Kidney tubule cell (primary cell): ENCODE measurements at regions not wholly inside any gene's neighbourhood (a gene's known extent, or its start where the extent isn't known, plus 50 kb on each side); places are given as distances from the start of the nearest gene placed in this dataset.
A peak's percentile ranks its signal among the peaks of the same experiment; 100 is the strongest.
"Not testable (repeated sequence)": the region's sequence is repeated elsewhere in the genome, so short reads cannot be mapped to it uniquely, and the experiment has no call there.

Experiments used
- DNase-seq: peaks from one replicate; pipeline ENCODE4 v3.0.0-alpha.2; 2018; ENCODE audit warnings: low spot score

GRCh38 chrX:104376937-104377336 lies 122.2 kb upstream of the ESX1 start:
- no peak for DNase-seq

DNA sequence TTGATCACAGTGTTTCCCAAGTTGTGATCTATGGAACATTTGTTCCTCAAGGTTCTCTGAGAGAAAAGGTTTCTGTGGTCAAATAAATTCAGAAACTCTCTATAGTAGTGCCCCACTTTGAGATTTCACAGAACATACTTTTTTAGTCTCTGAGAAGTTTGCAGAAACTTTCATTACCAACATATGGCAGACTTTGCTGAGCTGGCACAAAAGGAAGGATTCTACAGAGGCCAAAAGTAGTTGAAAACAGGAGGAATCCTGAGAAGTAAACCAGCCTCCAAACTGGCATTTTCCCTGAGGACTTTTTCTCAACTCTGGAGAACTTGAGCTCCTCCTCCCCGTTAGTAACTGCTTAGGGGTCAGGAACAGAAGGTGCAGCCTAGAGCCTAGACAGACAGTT lies 117.8 kb upstream of the ESX1 start:
- no peak for DNase-seq

DNA sequence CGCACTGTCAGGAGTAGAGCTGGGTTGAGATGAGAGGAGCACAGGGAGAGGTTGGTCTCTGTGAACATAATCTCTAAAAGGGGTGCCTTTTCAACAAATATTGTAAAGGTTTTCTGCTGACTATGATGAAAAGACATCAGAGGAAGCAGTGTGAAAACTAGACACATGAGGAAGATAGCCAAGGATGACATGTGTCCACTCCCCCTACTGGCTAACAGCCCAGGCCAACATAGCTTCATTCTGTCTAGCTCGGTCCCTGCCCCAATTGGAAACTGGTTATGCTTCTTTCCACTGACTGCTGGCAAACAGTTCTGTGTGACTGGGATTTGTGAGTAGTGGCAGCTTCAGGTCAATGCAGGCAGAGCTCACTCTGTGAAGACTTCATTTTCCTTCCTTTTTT lies 115.4 kb upstream of the ESX1 start:
- peak; percentile 28 for DNase-seq

GRCh38 chrX:104360774-104361173 lies 106.0 kb upstream of the ESX1 start:
- not testable (repeated sequence) for DNase-seq

DNA sequence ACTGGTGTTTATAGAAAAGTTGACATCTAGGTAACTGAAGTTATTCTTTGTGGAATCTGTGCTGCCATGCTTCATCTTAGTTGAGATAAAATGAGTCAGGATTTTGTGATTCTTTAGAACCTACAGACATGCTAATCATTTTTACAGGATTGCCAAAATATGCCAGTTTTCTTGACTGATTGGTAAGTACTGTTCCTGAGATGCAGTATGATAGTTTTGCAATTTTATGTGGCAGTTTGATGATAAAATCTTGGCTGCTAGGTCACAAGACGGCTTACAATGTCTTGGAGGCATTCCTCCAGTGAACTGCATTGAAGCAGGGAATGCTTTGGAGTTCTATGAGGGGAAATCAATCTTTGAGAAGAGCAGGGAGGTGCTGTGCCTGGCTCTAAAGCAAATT lies 104.4 kb upstream of the ESX1 start:
- DNase-seq, result no peak

DNA sequence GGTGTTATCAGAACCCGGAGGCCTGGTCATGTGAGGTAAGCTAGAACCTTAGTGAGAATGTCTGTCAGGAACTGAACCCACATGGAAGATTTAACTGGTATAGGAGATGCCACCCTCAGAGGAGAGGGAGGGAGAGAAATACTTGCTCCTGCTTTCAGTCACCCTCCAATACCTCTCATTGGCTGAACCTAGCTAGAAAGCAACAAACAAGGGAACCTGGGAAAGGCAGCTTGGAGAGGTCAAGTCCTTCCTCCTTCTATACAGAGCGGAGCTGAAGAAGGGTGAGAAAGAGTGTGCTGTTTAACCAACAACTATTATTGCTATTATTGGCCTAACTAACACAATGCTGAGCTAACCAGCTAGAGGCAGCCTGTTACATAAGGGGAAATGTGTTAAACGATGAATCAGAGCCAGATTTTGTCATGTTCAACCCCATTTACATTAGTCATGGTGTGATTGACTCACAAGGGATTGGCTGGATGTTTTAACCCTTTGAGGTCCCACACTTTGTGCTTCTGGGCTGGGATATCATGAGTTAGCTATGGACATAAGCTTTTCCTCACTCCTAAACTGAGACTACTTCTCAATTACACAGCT lies 96.5 kb upstream of the ESX1 start:
- peak; percentile 87 for DNase-seq

DNA sequence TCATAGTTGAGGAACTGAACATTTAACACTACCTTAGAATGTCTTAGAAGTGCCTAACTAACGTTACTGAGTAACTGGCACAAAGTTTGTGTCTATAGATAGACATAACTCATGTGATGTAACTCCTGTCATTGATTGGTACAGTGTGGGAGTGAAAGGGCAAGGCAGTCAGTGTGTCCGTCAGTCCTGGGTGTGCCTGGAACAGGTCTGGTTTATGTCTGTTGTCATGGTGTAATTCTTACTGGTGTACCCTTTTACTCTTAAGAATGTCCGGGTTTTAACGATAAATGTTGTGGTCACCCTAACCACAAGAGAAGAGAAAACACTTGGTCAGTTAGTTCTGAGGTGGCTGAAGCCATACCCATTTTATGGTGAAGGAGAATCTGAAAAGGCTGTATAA lies 93.1 kb upstream of the ESX1 start:
- no peak for DNase-seq

DNA sequence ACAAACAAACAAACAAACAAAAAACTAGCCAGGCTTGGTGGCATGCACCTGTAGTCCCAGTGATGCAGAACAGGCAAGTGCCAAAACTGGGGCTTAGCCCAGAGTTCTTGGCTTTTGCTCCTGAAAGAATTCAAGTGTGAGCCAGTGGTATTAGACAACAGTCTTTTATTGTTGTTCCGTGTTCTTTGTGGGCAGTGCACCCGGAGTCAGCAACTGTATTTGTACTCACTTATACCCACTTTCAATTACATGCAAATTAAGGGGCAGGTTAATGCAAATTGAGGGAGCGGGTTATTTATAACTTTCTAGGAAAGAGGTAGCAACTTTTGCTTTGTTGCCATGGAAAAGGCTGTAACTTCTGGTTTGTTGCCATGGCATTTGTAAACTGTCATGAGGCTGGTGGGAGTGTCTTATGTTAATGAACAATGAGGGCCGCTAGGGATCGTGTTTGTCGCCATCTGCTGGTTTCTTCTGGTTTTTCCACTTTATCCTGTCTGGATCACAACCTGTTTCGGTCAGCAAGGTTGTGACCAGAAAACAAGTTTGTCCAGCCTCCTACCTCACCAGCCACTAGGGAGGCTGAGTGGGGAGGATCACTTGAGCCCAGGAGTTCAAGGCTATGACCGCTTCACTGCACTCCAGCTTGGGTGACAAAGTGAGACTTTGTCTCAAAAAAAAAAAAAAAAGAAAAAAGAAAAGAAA lies 88.8 kb upstream of the ESX1 start:
- DNase-seq, result peak; percentile 78

DNA sequence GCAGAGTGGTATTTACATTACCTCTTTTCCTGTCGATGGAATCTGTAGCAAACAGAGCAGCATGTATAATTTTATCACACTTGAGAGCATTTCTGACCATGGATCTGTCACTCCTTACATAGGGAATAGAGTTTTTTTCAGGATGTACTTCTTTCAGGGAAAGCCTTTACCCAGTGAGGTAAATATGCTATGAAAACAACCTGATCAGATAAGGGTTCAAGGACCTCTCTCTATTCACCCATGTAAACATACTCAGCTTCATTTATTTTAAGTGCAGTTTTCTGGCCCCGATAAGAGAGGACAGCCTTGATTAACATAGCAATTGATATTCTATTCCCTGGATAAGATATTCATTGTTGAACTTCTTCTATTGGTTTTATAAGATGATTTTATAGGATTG lies 87.3 kb upstream of the ESX1 start:
- DNase-seq, result no peak

GRCh38 chrX:104335756-104336155 lies 81.0 kb upstream of the ESX1 start:
- DNase-seq, result peak; percentile 72

DNA sequence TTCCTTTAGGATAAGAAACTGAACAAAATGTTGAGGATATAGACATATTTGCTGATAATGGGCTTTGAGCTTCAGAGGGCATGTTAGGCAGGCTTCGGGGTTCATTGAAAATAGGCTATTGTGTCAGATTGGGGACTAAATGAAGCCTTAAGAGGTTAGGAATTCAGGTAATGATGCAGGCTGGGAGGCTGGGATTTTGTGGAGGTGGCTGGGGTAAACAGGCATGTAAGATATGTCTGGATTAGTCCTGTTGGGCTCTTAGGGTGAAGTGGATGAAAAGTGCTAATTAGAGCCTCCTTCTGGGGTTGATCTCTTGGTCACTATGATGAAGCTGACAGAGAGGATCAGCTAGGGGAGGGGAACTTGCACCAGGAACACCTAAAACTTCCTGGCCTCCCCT lies 80.2 kb upstream of the ESX1 start:
- DNase-seq, result no peak

- peak; percentile 48 for DNase-seq
Measured at GRCh38 chrX:104330966-104331365, 76.2 kb upstream of the ESX1 start.

GRCh38 chrX:104329731-104330130 lies 75.0 kb upstream of the ESX1 start:
- DNase-seq, result no peak

GRCh38 chrX:104325213-104325585 lies 70.5 kb upstream of the ESX1 start:
- DNase-seq, result peak; percentile 69

- DNase-seq, result no peak
Measured at GRCh38 chrX:104324461-104325212, 69.9 kb upstream of the ESX1 start.

- DNase-seq, result no peak
Measured at GRCh38 chrX:104319346-104319745, 64.6 kb upstream of the ESX1 start.

DNA sequence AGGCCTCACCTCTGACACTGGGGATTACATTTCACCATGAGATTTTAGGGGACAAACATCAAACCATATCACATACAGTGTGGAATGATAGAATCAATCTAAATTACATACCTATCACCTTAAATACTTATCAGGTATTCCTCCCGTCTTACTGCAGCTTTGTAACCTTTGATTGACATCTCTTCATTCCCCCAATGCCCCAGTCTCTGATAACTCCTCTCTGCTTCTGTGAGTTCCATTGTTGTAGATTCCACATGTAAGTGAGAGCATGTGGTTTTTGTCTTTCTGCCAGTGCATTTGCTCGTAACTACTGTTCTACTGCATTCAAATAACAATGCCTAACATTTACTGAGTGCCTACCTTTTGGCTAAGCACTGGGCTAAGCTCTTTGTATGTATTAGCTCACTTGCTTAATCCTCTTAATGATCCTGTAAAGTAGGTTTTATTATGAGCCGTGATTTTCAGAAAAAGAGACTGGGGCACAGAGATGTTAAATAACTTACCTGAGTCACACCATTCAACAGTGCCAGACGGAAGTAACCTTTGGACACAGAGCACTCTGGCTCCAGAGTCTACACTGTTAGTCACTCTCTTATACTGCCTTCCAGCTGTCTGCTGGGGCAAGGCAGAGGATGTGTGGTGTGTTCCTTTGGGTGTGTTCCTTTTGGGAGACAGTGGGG lies 63.7 kb upstream of the ESX1 start:
- DNase-seq, result peak; percentile 87

DNA sequence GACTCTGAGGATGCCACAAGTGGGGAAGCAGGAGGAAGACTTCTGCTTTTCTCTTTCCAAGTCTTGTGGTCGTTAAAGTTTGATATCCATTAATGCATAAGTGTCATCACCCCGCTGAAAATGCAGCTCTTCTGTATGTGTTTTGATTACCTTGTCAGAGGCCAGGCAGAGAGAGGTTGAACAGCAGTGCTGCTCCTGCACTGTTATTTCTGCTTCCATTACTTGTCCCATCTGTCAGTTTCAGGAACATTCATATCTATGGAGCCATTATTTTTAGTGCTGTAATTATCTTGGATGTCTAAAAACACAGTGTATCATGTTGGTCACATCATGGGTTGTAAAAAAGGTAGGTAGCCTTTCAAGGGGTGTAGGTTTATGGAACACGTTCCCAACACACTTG lies 62.0 kb upstream of the ESX1 start:
- DNase-seq, result no peak

DNA sequence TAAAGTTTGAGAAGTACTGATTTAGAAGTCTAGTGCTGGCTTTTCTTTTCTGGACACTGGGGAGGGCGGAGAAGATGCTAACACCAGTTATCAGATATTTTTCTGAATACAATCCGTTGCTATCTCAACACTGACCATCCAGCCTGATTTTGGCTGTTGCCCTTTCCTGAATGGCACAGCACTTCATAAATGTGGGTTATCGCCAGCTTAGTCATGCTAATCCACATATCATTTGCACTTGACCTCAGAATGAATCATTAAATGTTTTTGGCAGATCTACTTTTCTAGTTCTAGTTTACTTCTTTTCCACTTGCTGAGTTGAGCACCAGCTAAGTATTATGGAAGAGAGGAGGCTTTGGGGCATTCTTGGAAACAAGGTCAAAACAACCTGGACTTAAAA lies 60.8 kb upstream of the ESX1 start:
- peak; percentile 77 for DNase-seq

DNA sequence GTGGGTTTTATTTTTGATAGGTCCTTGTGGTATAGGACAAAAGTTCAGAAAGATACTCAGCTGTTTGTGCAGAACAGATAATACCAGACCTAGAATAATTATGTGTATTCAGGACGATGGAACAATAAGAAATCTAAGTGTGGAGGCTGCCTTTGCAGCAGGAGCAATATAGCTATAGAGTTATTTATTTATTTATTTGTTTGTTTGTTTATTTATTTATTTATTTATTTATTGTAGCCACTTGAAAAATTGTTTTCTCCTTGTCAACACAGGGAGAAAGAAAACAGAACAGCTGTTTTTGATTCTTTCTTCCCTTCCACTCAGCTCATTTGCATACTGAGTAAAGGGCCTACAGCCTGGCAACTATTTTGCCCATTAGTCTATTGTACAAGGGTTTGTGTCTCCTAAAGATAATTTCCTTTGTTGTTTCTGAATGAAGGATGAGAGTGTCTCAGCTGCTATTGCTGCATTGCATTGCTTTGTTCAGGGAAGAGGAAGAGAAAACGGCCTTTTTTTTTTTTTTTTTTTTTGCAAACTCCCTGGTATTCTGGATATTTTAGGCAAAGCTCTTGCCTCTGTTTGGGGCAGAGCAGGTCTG lies 56.0 kb upstream of the ESX1 start:
- DNase-seq, result no peak

DNA sequence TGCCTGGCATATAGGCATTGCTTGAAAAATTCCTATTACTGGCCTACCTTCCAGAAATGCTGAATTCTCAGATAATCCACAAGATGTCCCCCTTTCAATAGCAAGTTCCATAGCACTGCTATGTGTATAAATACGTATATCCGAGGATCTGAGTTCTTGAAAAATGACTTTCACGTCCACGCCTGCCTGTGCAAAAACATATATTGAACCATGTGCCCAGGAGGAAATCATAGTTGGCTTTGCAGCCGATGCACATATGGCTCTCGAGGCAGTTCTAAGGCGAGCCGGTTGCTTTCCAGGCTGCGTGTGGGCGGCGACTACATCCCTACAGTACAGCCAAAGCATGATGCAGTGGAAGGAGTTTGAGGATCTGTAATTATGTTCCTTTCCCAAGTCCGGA lies 55.4 kb upstream of the ESX1 start:
- DNase-seq, result peak; percentile 36

DNA sequence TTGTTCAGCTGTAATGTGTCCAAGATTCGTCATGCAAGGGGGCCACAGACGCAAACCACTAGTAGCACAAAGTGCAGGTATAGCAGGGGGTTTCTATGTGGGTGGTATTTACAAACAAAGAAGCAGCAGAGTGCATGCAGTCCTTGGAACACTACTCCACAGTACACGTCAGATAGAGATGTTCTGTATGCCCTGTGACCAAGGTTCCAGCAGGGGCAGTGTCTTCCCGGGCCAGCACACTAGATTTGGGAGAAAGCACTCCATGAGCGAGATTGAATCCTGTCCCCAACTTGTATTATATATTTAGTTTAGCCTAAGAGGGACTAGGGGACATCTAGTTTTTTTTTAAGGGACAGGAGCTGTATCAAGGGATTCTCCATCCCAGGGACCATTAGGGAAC lies 54.4 kb upstream of the ESX1 start:
- no peak for DNase-seq

DNA sequence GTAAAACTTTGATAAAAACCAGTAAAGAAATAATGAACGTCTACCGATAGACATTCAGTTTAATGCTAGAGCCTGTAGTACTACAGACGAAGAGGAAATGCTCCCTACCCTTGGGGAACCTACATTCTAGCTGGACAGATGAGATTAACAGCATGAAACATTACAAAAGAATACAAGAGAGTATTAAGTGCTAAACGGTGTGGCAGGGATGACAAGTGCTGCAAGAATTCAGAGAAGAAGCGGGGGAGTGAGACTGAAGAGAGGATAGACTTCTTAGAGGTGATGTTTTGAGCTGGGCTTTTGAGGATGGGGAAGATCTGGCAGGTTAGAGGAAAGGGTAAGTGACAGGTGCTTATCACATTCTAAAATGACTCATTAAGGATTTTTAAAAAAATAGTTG lies 52.6 kb upstream of the ESX1 start:
- DNase-seq, result no peak
